HEK293 (cell line): ENCODE measurements at regions not wholly inside any gene's neighbourhood (a gene's known extent, or its start where the extent isn't known, plus 50 kb on each side); places are given as distances from the start of the nearest gene placed in this dataset.

Experiments
- AEBP2 ChIP-seq: fragments of 450-650 bp; formaldehyde crosslinking; IDR thresholded peaks from 2 replicates; pipeline ENCODE4 v1.5.1; 2016; ENCODE audit warnings: missing biosample characterization, missing genetic modification characterization, borderline replicate concordance
- BCL6B ChIP-seq: fragments of 450-650 bp; formaldehyde crosslinking; IDR thresholded peaks from 2 replicates; pipeline ENCODE4 v1.5.1; 2017; ENCODE audit warnings: missing biosample characterization, missing genetic modification characterization
- CTCF ChIP-seq: fragments of 450-650 bp; formaldehyde crosslinking; IDR thresholded peaks from 2 replicates; pipeline ENCODE4 v1.5.1; 2016; ENCODE audit warnings: missing biosample characterization, missing genetic modification characterization
- PRDM6 ChIP-seq: fragments of 450-650 bp; formaldehyde crosslinking; IDR thresholded peaks from 2 replicates; pipeline ENCODE4 v1.5.1; 2017; ENCODE audit warnings: missing biosample characterization, missing genetic modification characterization
- YY1 ChIP-seq: fragments of 450-650 bp; formaldehyde crosslinking; IDR thresholded peaks from 2 replicates; pipeline ENCODE4 v1.5.1; 2018; ENCODE audit warnings: missing biosample characterization, missing genetic modification characterization
- ZNF18 ChIP-seq: fragments of 450-650 bp; formaldehyde crosslinking; IDR thresholded peaks from 2 replicates; pipeline ENCODE4 v1.5.1; 2016; ENCODE audit warnings: missing biosample characterization, missing genetic modification characterization
- ZNF239 ChIP-seq: fragments of 450-650 bp; formaldehyde crosslinking; IDR thresholded peaks from 2 replicates; pipeline ENCODE4 v1.5.1; 2016; ENCODE audit warnings: missing biosample characterization, missing genetic modification characterization
- ZNF274 ChIP-seq, 2 experiments: fragments of 200-500 bp in 1 of 2; fragments of 450-650 bp in 1 of 2; sonication (Bioruptor generic) in 1 of 2; formaldehyde crosslinking in 1 of 2; IDR thresholded peaks; 2 replicates each; pipeline versions ENCODE4 v1.5.1 to v1.6.1; 2014 to 2016; ENCODE audit warnings: borderline replicate concordance in 1 of 2, inconsistent platforms in 1 of 2, low read length in 1 of 2, missing biosample characterization in 1 of 2, missing genetic modification characterization in 1 of 2
- ZNF335 ChIP-seq: fragments of 450-650 bp; formaldehyde crosslinking; conservative IDR thresholded peaks from 2 replicates; pipeline ENCODE4 v1.5.1; 2016; ENCODE audit warnings: missing biosample characterization, missing genetic modification characterization
- ZNF513 ChIP-seq: fragments of 450-650 bp; IDR thresholded peaks from 2 replicates; pipeline ENCODE4 v1.5.1; 2018; ENCODE audit warnings: missing biosample characterization, missing genetic modification characterization
- ZNF629 ChIP-seq: fragments of 450-650 bp; formaldehyde crosslinking; IDR thresholded peaks from 2 replicates; pipeline ENCODE4 v1.5.1; 2017; ENCODE audit warnings: missing biosample characterization, missing genetic modification characterization

GRCh38 chr20:51212816-51213215 lies 189.9 kb upstream of the KCNG1 start:
- TF ChIP-seq ZNF274 (IDR thresholded peaks at IDR 0.05; ENCODE audit: low read length) (no peak), ZNF274 (tag by site-specific recombination; IDR thresholded peaks at IDR 0.05; ENCODE audit: borderline replicate concordance) (no peak), YY1 (tag by site-specific recombination) (no peak), CTCF (tag by site-specific recombination) (no peak), PRDM6 (tag by site-specific recombination) (no peak), ZNF335 (tag by site-specific recombination) (no peak), BCL6B (no peak), AEBP2 (no peak), ZNF513 (tag by site-specific recombination) (no peak), ZNF18 (tag by site-specific recombination) (no peak), ZNF629 (tag by site-specific recombination) (no peak), ZNF239 (tag by site-specific recombination) (no peak)
